HG02623 (cell line): ENCODE measurements at regions not wholly inside any gene's neighbourhood (a gene's known extent, or its start where the extent isn't known, plus 50 kb on each side); places are given as distances from the start of the nearest gene placed in this dataset.

Source experiments
- ATAC-seq: cut with Tn5 transposase; IDR thresholded peaks from one replicate; pipeline ENCODE4 v1.9.1; 2021; ENCODE audit warnings: moderate library complexity; ENCODE audit not compliant: unreplicated experiment

- ATAC-seq = no peak
These were observed 65.8 kb downstream of the ETAA1 start for GRCh38 chr2:67462738-67463496.

GRCh38 chr2:67463810-67464209, 66.7 kb downstream of the ETAA1 start:
- ATAC-seq = no peak

GRCh38 chr2:67465623-67466022, 68.5 kb downstream of the ETAA1 start:
- no peak for ATAC-seq

- no peak for ATAC-seq
These were observed 69.6 kb downstream of the ETAA1 start for GRCh38 chr2:67466734-67467133.

DNA sequence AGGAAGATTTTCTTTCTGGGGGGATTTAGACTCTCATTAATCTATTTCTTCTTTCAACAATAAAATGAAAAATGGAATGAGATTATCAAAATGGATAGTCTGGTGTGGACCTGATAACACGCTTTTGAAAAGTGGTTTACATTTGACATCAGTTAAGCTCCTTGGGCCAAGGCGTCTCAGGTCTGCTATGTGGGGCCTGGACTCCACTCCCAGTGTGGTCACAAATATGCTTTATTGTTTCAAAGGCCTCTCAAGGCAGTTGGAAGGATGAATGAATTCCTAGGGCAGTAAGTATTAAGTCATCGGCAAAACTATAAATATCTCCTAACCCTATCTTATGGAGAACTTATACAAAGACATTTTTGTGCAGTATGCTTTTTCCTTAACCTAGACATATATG, 74.5 kb downstream of the ETAA1 start:
- ATAC-seq = no peak

- ATAC-seq = no peak
These were observed 80.0 kb downstream of the ETAA1 start for GRCh38 chr2:67476809-67477790.

GRCh38 chr2:67479261-67479660, 82.1 kb downstream of the ETAA1 start:
- no peak for ATAC-seq

DNA sequence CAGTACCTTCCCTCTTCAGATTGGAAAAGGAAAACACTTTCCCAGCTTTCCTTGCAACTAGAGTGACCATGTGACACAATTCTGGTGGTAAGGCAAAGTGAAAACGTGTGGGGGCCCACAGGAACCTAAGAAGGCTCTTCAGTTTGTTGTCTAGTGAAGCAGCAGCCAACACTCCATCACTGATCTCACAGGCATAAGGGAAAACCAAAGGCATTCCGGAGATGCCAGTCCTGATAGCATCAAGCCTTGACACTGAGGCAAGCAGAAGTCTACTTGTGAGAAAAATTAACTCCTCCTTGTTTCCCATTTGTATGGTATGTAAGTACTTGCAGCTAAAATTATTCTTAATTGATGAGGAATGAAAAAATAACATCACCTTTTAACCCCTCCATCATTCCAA, 88.3 kb downstream of the ETAA1 start:
- ATAC-seq = no peak

GRCh38 chr2:67486041-67486796, 89.1 kb downstream of the ETAA1 start:
- ATAC-seq = no peak

GRCh38 chr2:67487993-67488392, 90.9 kb downstream of the ETAA1 start:
- no peak for ATAC-seq

- no peak for ATAC-seq
These were observed 92.3 kb downstream of the ETAA1 start for GRCh38 chr2:67489396-67489795.

- ATAC-seq = no peak
These were observed 101.8 kb downstream of the ETAA1 start for GRCh38 chr2:67498931-67499330.

DNA sequence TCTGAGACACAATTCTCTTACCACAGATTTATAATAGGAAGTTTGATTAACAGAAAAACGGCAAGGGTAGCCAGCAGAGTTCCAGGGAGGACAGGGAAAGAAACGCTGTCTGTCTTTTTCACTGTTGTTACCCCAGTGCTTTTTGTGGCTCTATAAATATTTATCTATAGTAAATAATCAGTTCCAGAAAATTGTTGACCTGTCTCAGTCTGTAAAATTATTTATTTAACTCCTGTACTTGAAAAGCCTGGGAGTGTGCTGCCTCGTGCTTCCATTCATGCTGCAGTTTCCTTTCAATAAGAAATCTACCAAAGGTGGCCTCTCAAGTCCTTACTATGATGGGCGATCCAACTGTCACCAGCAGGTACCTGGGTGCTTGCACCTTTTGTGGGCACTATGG, 102.9 kb downstream of the ETAA1 start:
- no peak for ATAC-seq

DNA sequence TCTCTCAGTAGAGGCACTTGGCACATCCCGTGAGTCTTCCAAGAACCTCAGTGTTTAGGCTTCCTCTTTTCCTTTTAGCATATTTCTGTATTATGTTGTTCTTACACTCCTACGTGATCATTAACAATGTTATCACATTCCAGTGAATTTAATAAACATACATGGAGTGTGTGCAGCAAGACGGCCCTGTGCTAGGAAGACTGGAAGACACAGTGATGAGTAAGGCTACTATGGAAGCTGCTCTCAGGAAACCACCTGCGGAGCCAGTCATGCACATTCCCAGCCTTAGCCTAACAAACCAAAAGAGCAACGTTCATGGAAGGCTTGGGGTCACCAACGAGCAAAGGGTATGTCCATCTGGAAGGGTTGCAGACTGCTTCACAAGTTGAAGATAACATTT, 103.4 kb downstream of the ETAA1 start:
- no peak for ATAC-seq

- ATAC-seq = no peak
These were observed 105.4 kb downstream of the ETAA1 start for GRCh38 chr2:67502346-67503065.

- no peak for ATAC-seq
These were observed 106.1 kb downstream of the ETAA1 start for GRCh38 chr2:67503066-67503795.

GRCh38 chr2:67510745-67511144, 113.6 kb downstream of the ETAA1 start:
- ATAC-seq = no peak

DNA sequence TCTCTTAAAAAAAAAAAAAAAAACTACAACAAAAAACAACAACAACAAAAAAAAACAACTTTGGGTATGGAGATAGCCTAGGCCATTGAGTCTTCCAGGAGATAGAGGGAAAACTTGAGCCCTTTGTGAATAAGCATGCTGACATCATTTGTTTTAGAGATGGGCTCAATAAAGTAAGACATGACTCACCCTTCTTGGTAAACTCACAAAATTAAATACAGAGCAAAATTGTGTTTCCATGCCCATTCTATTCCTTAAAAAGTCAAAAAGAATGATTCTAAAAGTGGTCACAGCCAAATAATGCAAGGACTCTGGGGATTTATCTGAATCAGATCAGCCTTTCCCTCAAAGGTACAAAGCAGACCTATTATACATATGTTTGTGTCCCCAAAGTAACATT, 117.4 kb downstream of the ETAA1 start:
- no peak for ATAC-seq

GRCh38 chr2:67515056-67515455, 117.9 kb downstream of the ETAA1 start:
- ATAC-seq = no peak

DNA sequence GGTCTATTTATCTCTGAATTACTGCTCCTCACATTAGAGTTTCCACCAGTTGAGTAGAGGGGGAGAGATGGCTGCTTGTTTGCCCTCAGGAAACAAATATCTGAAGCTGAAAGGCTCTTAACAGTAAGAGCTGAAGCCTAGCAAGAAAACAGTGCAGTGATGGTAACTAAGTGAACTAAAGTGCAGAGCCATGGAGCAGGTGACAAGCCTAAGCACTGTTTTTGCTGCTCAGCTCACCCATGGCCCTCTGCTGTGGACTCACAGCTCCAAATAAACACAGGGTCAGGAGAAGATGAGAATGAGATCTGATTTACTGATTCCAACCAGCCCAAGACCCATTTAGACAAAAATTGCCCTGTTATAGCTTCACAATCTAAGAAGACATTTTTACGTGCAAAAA, 118.4 kb downstream of the ETAA1 start:
- no peak for ATAC-seq
